Keratinocyte (primary cell): ENCODE measurements at regions not wholly inside any gene's neighbourhood (a gene's known extent, or its start where the extent isn't known, plus 50 kb on each side); places are given as distances from the start of the nearest gene placed in this dataset.

Experiments
- DNase-seq: peaks from one replicate; pipeline ENCODE4 v3.0.0-alpha.2; 2011; ENCODE audit warnings: low read depth, missing footprints, low spot score
- FAIRE-seq: peaks from 2 replicates; lab custom pipeline; 2011; peaks lifted over from hg19 to GRCh38; lab: Jason Lieb, UNC
- H2AFZ ChIP-seq: 2 replicates; pipeline ENCODE4 v1.6.0; 2012; ENCODE audit warnings: low read length, control low read depth, inconsistent platforms; ENCODE audit not compliant: control insufficient read depth
- H3K27ac ChIP-seq: 2 replicates; pipeline ENCODE4 v1.5.1; 2011; ENCODE audit warnings: low read length; ENCODE audit not compliant: control insufficient read depth, insufficient read depth
- H3K27me3 ChIP-seq: 3 replicates; pipeline ENCODE4 v1.6.0; 2011; ENCODE audit warnings: low read length; ENCODE audit not compliant: control insufficient read depth, insufficient read depth; ENCODE audit errors: extremely low read depth
- H3K36me3 ChIP-seq, 2 experiments: 2 replicates in 1 of 2; 3 replicates in 1 of 2; pipeline ENCODE4 v1.5.1; 2011; ENCODE audit warnings: low read length in 2 of 2, mild to moderate bottlenecking in 1 of 2; ENCODE audit not compliant: control insufficient read depth in 2 of 2, insufficient read depth in 2 of 2; ENCODE audit errors: extremely low read depth in 1 of 2
- H3K4me1 ChIP-seq: 3 replicates; pipeline ENCODE4 v1.5.1; 2011; ENCODE audit warnings: low read length; ENCODE audit not compliant: control insufficient read depth, insufficient read depth; ENCODE audit errors: extremely low read depth
- H3K4me2 ChIP-seq: 3 replicates; pipeline ENCODE4 v1.6.0; 2011; ENCODE audit warnings: low read depth, low read length; ENCODE audit not compliant: control insufficient read depth, insufficient read depth; ENCODE audit errors: extremely low read depth
- H3K4me3 ChIP-seq, 3 experiments: fragments of 200-600 bp in 1 of 3; sonication (generic) in 1 of 3; 2 replicates in 2 of 3; 3 replicates in 1 of 3; pipeline ENCODE4 v1.5.1; 2011 to 2016; ENCODE audit warnings: low read length in 3 of 3, mild to moderate bottlenecking in 3 of 3, control low read depth in 2 of 3, inconsistent platforms in 1 of 3, low read depth in 1 of 3, mixed read lengths in 1 of 3, mixed run types in 1 of 3, moderate library complexity in 1 of 3; ENCODE audit not compliant: control insufficient read depth in 2 of 3, insufficient read depth in 2 of 3; ENCODE audit errors: extremely low read depth in 1 of 3
- H3K79me2 ChIP-seq: 2 replicates; pipeline ENCODE4 v1.6.0; 2012; ENCODE audit warnings: low read length; ENCODE audit not compliant: control insufficient read depth, insufficient read depth
- H3K9ac ChIP-seq: 3 replicates; pipeline ENCODE4 v1.6.0; 2011; ENCODE audit warnings: low read length; ENCODE audit not compliant: control insufficient read depth, insufficient read depth; ENCODE audit errors: extremely low read depth
- H3K9me1 ChIP-seq: 3 replicates; pipeline ENCODE4 v1.6.0; 2011; ENCODE audit warnings: low read length; ENCODE audit not compliant: control insufficient read depth, insufficient read depth; ENCODE audit errors: extremely low read depth
- H3K9me3 ChIP-seq: 2 replicates; pipeline ENCODE4 v1.5.1; 2012; ENCODE audit warnings: low read depth, low read length; ENCODE audit not compliant: control insufficient read depth
- H4K20me1 ChIP-seq: 3 replicates; pipeline ENCODE4 v1.6.0; 2011; ENCODE audit warnings: low read length; ENCODE audit not compliant: control insufficient read depth, insufficient read depth; ENCODE audit errors: extremely low read depth
- EZH2 ChIP-seq: IDR thresholded peaks from one replicate; pipeline ENCODE4 v1.6.1; 2012; ENCODE audit warnings: inconsistent platforms, mild to moderate bottlenecking, low read length, moderate library complexity
- dilution Hi-C: fragments of 300-500 bp; cut with MboI; formaldehyde crosslinking; loops from one replicate; pipeline ENCODE4 v1.7.0; 2020; ENCODE audit warnings: low sequenced_read_pairs; ENCODE audit not compliant: extremely low pct_ligation_motif_present
- TF ChIP-seq, protein P1 (sequence below), 3 experiments: IDR thresholded peaks in 1 of 3; conservative IDR thresholded peaks in 1 of 3; optimal IDR thresholded peaks in 1 of 3; 2 replicates in 2 of 3; 3 replicates in 1 of 3; pipeline versions ENCODE3 to v1.5.1; 2011; ENCODE audit warnings: low read length in 3 of 3, mild to moderate bottlenecking in 3 of 3, moderate library complexity in 2 of 3, control low read depth in 1 of 3, inconsistent platforms in 1 of 3; ENCODE audit not compliant: insufficient read depth in 2 of 3; ENCODE audit errors: extremely low read depth in 1 of 3

DNA sequence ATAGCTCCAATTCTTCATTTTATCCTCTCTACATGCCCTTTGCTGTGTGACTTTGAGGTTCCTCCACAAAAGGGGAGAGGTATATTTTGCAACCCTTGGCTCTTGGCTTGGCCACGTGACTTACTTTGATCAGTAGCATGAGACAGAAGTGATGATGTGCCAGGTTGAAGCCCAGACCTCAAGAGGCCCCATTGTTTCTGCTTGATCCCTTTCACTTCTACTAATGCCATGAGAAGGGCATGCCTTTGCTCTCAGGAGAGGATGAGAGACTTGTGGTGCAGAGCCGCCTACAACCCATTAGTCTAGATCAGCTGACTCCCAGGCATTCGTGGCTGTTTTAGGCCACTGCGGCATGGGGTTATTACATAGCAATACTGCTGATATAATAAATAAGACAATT lies 356.2 kb upstream of the SALL1 start:
- H3K9me3 ChIP-seq = no peaks in the 10 kb centered on the region
- DNase-seq = no peak
- H3K27me3 ChIP-seq = no peaks in the 10 kb centered on the region
- dilution Hi-C loops = no loop called here
- no peaks in the 10 kb centered on the region for H3K9me1 ChIP-seq
- no peak overlapping the region for H3K27ac ChIP-seq
- H2AFZ ChIP-seq = no peak overlapping the region
- H3K4me2 ChIP-seq = no peak overlapping the region
- no peaks in the 10 kb centered on the region for H3K4me1 ChIP-seq
- H3K9ac ChIP-seq = no peak overlapping the region
- no peaks in the 10 kb centered on the region for H3K79me2 ChIP-seq
- no peak overlapping the region for H3K4me3 ChIP-seq
- no peaks in the 10 kb centered on the region for H3K36me3 ChIP-seq
- TF ChIP-seq, protein P1, sequence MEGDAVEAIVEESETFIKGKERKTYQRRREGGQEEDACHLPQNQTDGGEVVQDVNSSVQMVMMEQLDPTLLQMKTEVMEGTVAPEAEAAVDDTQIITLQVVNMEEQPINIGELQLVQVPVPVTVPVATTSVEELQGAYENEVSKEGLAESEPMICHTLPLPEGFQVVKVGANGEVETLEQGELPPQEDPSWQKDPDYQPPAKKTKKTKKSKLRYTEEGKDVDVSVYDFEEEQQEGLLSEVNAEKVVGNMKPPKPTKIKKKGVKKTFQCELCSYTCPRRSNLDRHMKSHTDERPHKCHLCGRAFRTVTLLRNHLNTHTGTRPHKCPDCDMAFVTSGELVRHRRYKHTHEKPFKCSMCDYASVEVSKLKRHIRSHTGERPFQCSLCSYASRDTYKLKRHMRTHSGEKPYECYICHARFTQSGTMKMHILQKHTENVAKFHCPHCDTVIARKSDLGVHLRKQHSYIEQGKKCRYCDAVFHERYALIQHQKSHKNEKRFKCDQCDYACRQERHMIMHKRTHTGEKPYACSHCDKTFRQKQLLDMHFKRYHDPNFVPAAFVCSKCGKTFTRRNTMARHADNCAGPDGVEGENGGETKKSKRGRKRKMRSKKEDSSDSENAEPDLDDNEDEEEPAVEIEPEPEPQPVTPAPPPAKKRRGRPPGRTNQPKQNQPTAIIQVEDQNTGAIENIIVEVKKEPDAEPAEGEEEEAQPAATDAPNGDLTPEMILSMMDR (optimal IDR thresholded peaks at IDR 0.05 in 1 of 3, IDR thresholded peaks at IDR 0.05 in 1 of 3, conservative IDR thresholded peaks at IDR 0.05 in 1 of 3; ENCODE audit: extremely low read depth in 1 of 3, insufficient read depth in 2 of 3, low read length in 3 of 3) = no peak
- TF ChIP-seq EZH2 = no peak
- FAIRE-seq = no peak
- H4K20me1 ChIP-seq = no peaks in the 10 kb centered on the region

DNA sequence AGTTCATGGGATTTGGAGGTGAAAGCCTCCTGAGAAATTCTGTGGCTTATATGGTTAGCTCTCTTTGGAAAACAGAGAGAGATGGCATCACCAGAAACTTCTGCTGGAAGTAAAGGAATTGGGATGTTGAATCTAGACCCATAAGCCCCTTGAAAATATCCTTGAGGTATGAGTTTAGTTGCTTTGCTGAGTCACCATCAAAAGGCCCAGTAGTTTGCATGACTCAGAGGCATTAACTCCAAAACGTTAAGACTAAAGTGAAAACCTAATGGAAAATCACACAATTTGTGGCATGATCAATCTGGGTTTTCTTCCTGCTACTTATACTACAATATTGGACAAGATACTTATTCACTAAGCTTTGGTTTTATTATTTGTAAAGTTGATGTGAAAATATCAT lies 349.2 kb upstream of the SALL1 start:
- Histone ChIP-seq H3K9ac (no peak overlapping the region), H4K20me1 (no peaks in the 10 kb centered on the region), H2AFZ (no peak overlapping the region), H3K36me3 (no peaks in the 10 kb centered on the region), H3K9me3 (no peaks in the 10 kb centered on the region), H3K4me2 (no peak overlapping the region), H3K4me1 (no peaks in the 10 kb centered on the region), H3K27me3 (no peaks in the 10 kb centered on the region), H3K4me3 (no peak overlapping the region), H3K9me1 (no peaks in the 10 kb centered on the region), H3K79me2 (no peaks in the 10 kb centered on the region), H3K27ac (no peak overlapping the region)
- FAIRE-seq (peak; percentile 65), DNase-seq (no peak)
- TF ChIP-seq, protein P1 (optimal IDR thresholded peaks at IDR 0.05 in 1 of 3, IDR thresholded peaks at IDR 0.05 in 1 of 3, conservative IDR thresholded peaks at IDR 0.05 in 1 of 3; ENCODE audit: extremely low read depth in 1 of 3, insufficient read depth in 2 of 3, low read length in 3 of 3) = no peak
- TF ChIP-seq EZH2 = no peak
- dilution Hi-C loops = no loop called here
